Activated CD4-positive, CD25-positive, alpha-beta regulatory T cell (primary cell): ENCODE measurements at regions not wholly inside any gene's neighbourhood (a gene's known extent, or its start where the extent isn't known, plus 50 kb on each side); places are given as distances from the start of the nearest gene placed in this dataset.
"Not testable (repeated sequence)": the region's sequence is repeated elsewhere in the genome, so short reads cannot be mapped to it uniquely, and the experiment has no call there.

Source experiments
- DNase-seq, 4 experiments: peaks; one replicate each; lab custom pipeline; 2025; lab: John Stamatoyannopoulos, UW

- not testable (repeated sequence) for DNase-seq
These were observed 140.5 kb upstream of the ZNF322 start for GRCh38 chr6:26799903-26800633.

- not testable (repeated sequence) for DNase-seq
These were observed 144.2 kb upstream of the ZNF322 start for GRCh38 chr6:26803762-26804161.

GRCh38 chr6:26811486-26812116, 152.1 kb upstream of the ZNF322 start:
- DNase-seq = not testable (repeated sequence)

- not testable (repeated sequence) for DNase-seq
These were observed 159.2 kb upstream of the ZNF322 start for GRCh38 chr6:26818640-26819225.

- not testable (repeated sequence) for DNase-seq
These were observed 168.4 kb upstream of the ZNF322 start for GRCh38 chr6:26827965-26828364.

GRCh38 chr6:26829480-26829879, 169.9 kb upstream of the ZNF322 start:
- DNase-seq = not testable (repeated sequence)

DNA sequence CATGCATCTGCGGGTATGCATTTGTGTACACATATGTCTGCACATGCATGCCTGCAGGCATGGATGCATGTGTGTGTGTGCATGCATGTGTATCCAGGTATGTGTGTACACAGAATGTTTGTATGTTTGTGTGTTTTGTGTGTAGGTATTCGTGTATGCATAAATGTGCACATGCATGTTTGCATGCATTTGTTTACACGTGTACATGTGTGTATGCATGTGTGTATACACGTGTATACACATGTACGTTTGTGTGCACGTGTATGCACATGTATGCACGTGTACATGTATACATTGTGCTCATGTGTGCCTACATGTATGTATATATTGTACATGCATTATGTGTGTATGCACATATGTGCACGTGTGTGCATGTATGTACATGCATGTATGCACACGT, 171.4 kb upstream of the ZNF322 start:
- not testable (repeated sequence) for DNase-seq

DNA sequence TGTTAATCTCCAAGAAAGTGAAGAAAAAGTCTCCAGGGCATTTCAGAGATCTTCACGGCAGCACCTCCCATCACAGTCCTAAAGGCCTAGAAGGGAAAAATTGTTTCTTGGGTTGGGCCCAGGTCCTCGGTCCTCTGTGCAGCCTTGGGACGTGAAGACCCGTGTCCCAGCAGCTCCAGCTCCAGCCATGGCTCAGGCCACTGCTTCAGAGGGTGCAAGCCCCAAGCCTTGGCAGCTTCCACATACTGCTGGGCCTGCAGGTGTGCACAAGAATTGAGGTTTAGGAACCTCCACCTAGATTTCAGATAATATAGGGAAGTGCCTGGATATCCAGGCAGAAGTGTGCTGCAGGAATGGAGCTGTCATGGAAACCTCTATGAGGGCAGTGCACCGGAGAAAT, 176.2 kb upstream of the ZNF322 start:
- not testable (repeated sequence) for DNase-seq

- not testable (repeated sequence) for DNase-seq
These were observed 177.1 kb upstream of the ZNF322 start for GRCh38 chr6:26836657-26837056.

DNA sequence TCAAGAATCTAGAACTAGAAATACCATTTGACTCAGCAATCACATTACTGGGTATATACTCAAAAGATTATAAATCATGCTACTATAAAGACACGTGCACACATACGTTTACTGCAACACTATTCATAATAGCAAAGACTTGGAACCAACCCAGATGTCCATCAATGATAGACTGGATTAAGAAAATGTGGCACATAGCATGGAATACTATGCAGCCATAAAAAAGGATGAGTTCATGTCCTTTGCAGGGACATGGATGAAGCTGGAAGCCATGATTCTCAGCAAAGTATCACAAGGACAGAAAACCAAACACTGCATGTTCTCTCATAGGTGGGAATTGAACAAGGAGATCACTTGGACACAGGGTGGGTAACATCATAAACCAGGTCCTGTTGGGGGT, 185.3 kb upstream of the ZNF322 start:
- DNase-seq = not testable (repeated sequence)

GRCh38 chr6:26857289-26857688, 197.7 kb upstream of the ZNF322 start:
- DNase-seq = not testable (repeated sequence)

GRCh38 chr6:26859067-26859770, 199.7 kb upstream of the ZNF322 start:
- not testable (repeated sequence) for DNase-seq

DNA sequence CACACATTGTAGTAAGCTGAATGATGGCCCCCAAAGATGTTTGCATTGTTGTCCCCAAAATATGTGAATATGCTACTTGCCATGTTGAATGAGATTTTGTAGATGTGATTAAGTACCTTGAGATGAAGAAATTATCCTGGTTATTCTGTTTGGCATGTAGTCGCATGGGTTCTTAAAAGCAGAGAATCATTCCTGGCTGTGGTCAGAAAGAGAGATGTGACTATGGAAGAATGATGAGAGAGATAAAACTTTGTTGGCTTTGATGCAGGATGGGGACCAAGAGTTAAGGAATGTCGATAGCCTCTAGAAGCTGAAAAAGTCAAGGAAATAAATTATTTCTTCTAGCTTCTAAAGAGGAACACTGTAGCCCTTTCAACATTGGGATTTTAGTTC, 200.2 kb upstream of the ZNF322 start:
- not testable (repeated sequence) for DNase-seq

GRCh38 chr6:26861913-26862312, 202.4 kb upstream of the ZNF322 start:
- not testable (repeated sequence) for DNase-seq

DNA sequence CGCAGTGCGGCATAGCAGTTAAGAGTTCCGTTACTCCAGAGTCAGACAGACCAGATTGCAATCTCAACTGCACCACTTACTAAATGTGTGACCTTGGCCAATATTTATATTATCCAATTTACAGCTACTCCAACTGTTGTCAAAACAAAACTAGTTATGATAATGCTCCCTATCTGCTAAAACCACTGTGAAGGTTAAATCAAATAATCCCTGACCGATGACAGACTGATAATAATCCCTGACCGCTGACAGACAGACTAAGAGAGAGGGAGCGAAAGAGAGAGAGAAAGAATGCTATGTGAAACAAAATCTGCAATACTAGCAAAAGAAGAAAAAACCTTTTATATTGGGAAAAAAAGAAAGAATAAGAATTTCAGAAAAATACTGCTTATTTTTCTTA, 204.1 kb upstream of the ZNF322 start:
- not testable (repeated sequence) for DNase-seq

DNA sequence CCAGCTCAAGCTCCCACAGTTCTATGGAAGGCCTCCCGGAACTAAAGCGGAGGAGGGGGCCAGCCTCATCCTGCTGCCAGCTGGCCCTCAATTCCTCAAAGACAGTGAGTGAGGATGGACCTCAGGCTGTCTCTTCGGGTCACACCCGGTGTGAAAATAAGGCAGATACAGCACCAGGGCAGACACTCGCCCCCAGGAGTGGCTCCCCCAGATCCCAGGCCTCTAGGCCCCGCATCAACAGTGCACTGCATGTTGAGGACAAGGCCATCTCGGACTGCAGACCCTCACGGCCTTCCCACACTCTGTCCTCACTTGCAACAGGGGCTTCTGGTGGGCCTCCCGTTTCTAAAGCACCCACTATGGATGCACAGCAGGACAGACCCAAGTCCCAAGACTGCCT, 239.2 kb upstream of the ZNF322 start:
- DNase-seq = not testable (repeated sequence)

- not testable (repeated sequence) for DNase-seq
These were observed 264.7 kb upstream of the ZNF322 start for GRCh38 chr6:26924206-26924605.

GRCh38 chr6:26928190-26928589, 268.6 kb upstream of the ZNF322 start:
- not testable (repeated sequence) for DNase-seq

- DNase-seq = not testable (repeated sequence)
These were observed 277.7 kb upstream of the ZNF322 start for GRCh38 chr6:26937258-26937657.

GRCh38 chr6:26951211-26951610, 291.7 kb upstream of the ZNF322 start:
- DNase-seq = not testable (repeated sequence)

DNA sequence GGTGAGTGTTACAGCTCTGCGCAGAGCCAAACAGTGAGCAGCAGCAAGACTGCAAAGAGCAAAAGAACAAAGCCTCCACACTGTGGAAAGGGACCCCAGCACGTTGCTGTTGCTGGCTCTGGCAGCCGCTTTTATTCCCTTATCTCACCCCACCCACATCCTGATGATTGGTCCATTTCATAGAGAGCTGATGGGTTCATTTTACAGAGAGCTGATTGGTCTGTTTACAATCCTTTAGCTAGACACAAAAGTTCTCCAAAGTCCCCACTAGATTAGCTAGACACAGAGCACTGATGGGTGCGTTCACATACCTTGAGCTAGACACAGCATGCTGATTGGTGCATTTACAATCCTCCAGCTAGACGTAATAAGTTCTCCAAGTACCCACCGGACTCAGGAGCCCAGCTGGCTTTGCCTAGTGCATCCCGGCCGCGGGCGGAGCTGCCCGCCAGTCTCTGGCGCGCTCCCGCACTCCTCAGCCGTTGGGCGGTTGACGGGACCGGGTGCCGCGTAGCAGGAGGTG, 291.4 kb upstream of the PRSS16 start:
- peak in 1 of 4 experiments; percentile 6 for DNase-seq

DNA sequence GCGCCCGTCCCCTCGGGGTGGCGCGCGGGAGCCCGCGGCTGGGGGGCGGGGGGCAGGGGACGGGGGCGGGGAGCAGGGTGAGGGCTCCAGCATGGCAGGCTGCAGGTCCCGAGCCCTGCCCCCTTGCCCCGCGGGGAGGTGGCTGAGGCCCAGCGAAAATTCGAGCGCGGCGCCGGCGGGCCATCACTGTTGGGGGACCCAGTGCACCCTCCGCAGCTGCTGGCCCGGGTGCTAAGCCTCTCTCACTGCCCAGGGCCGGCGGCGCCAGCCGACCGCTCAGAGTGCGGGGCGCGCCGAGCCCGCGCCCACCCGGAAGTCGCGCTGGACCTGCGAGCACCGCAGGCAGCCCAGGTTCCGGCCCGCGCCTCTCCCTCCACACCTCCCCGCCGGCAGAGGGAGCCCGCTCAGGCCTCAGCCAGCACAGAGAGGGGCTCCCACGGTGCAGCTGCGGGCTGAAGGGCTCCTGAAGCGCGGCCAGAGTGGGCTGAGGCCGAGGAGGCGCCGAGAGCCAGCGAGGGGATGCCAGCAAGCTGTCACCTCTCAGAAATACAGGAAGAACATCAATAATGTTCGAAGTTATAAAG, 290.8 kb upstream of the PRSS16 start:
- DNase-seq = peak; percentile 57 to 68 (median 61)
